ENCODE measurements at regions not wholly inside any gene's neighbourhood (a gene's known extent, or its start where the extent isn't known, plus 50 kb on each side); places are given as distances from the start of the nearest gene placed in this dataset.

- TF ChIP-seq CTCF (conservative IDR thresholded peaks at IDR 0.05), result no peak
- no peak for TF ChIP-seq EZH2 (IDR thresholded peaks at IDR 0.05; ENCODE audit: low read depth)
These were observed 200.8 kb downstream of the GRIA2 start for GRCh38 chr4:157421365-157421764.

Data from PC-9 (cell line).